ENCODE measurements at regions not wholly inside any gene's neighbourhood (a gene's known extent, or its start where the extent isn't known, plus 50 kb on each side); places are given as distances from the start of the nearest gene placed in this dataset.

- H3K27ac ChIP-seq: no peak overlapping the region
- no peak for TF ChIP-seq ZFX (IDR thresholded peaks at IDR 0.05; ENCODE audit: borderline replicate concordance)
- no peak for TF ChIP-seq CTCF (IDR thresholded peaks at IDR 0.05)
These were observed 64.2 kb downstream of the GJA1 start for GRCh38 chr6:121499666-121500065.

GRCh38 chr6:121503589-121503991 lies 68.1 kb downstream of the GJA1 start:
- H3K27ac ChIP-seq: no peak overlapping the region
- TF ChIP-seq ZFX (IDR thresholded peaks at IDR 0.05; ENCODE audit: borderline replicate concordance) (no peak), CTCF (IDR thresholded peaks at IDR 0.05) (no peak)

- H3K27ac ChIP-seq: no peak overlapping the region
- TF ChIP-seq CTCF (IDR thresholded peaks at IDR 0.05) (no peak), ZFX (IDR thresholded peaks at IDR 0.05; ENCODE audit: borderline replicate concordance) (no peak)
These were observed 68.8 kb downstream of the GJA1 start for GRCh38 chr6:121504227-121504626.

- no peak overlapping the region for H3K27ac ChIP-seq
- TF ChIP-seq ZFX (IDR thresholded peaks at IDR 0.05; ENCODE audit: borderline replicate concordance) (no peak), CTCF (IDR thresholded peaks at IDR 0.05) (no peak)
These were observed 69.8 kb downstream of the GJA1 start for GRCh38 chr6:121505284-121505683.

GRCh38 chr6:121506761-121507754 lies 71.6 kb downstream of the GJA1 start:
- no peak for TF ChIP-seq CTCF (IDR thresholded peaks at IDR 0.05)
- no peak for TF ChIP-seq ZFX (IDR thresholded peaks at IDR 0.05; ENCODE audit: borderline replicate concordance)
- no peak overlapping the region for H3K27ac ChIP-seq

GRCh38 chr6:121510568-121511177 lies 75.2 kb downstream of the GJA1 start:
- TF ChIP-seq ZFX (IDR thresholded peaks at IDR 0.05; ENCODE audit: borderline replicate concordance) (no peak), CTCF (IDR thresholded peaks at IDR 0.05) (no peak)
- H3K27ac ChIP-seq: no peak overlapping the region
